CD8-positive, alpha-beta memory T cell (primary cell): ENCODE measurements at regions not wholly inside any gene's neighbourhood (a gene's known extent, or its start where the extent isn't known, plus 50 kb on each side); places are given as distances from the start of the nearest gene placed in this dataset.

Source experiments
- CTCF ChIA-PET: fragments of 350-600 bp; sonication (Branson Sonifier 250); formaldehyde crosslinking; loops from one replicate; lab custom pipeline; 2021; ENCODE audit warnings: antibody characterized with exemption; lab: Charles Lee
- POLR2A ChIA-PET: fragments of 350-600 bp; sonication (Branson Sonifier 250); formaldehyde crosslinking; loops from one replicate; lab custom pipeline; 2021; ENCODE audit warnings: antibody characterized with exemption; lab: Charles Lee
- DNase-seq, 5 donors: peaks; one replicate each; pipeline versions ENCODE4 v3.0.0 to v3.0.0-alpha.2; 2020 to 2022; ENCODE audit warnings: mixed read lengths in 1 of 5
- H3K27ac ChIP-seq: one replicate; pipeline ENCODE4 v1.7.0; 2013; ENCODE audit warnings: low read depth, mild to moderate bottlenecking, low read length, moderate library complexity
- H3K27me3 ChIP-seq: 2 replicates; pipeline ENCODE4 v1.7.0; 2013; ENCODE audit warnings: low read length, mild to moderate bottlenecking; ENCODE audit not compliant: insufficient read depth, poor library complexity, severe bottlenecking
- H3K36me3 ChIP-seq: 2 replicates; pipeline ENCODE4 v1.7.0; 2013; ENCODE audit warnings: mild to moderate bottlenecking, low read length, moderate library complexity; ENCODE audit not compliant: insufficient read depth
- H3K4me1 ChIP-seq: 2 replicates; pipeline ENCODE4 v1.7.0; 2013; ENCODE audit warnings: mild to moderate bottlenecking, low read length, moderate library complexity; ENCODE audit not compliant: insufficient read depth
- H3K4me3 ChIP-seq: 2 replicates; pipeline ENCODE4 v1.7.0; 2013; ENCODE audit warnings: mild to moderate bottlenecking, low read length
- H3K9me3 ChIP-seq: 2 replicates; pipeline ENCODE4 v1.7.0; 2013; ENCODE audit warnings: mild to moderate bottlenecking, low read length
- H3K27ac Mint-ChIP-seq, 8 donors: one replicate each; pipeline ENCODE4 v1.8.0; 2020 to 2021; ENCODE audit warnings: mixed read lengths in 8 of 8, mild to moderate bottlenecking in 6 of 8, inconsistent platforms in 3 of 8, moderate library complexity in 3 of 8
- H3K27me3 Mint-ChIP-seq, 2 donors: one replicate each; pipeline ENCODE4 v1.8.0; 2020 to 2021; ENCODE audit warnings: mixed read lengths in 2 of 2, mild to moderate bottlenecking in 1 of 2, moderate library complexity in 1 of 2
- H3K36me3 Mint-ChIP-seq, 3 donors: one replicate each; pipeline ENCODE4 v1.8.0; 2020 to 2021; ENCODE audit warnings: mixed read lengths in 3 of 3, inconsistent platforms in 1 of 3, mild to moderate bottlenecking in 1 of 3
- H3K4me1 Mint-ChIP-seq, 3 donors: one replicate each; pipeline ENCODE4 v1.8.0; 2020 to 2021; ENCODE audit warnings: mixed read lengths in 3 of 3, inconsistent platforms in 1 of 3, mild to moderate bottlenecking in 1 of 3
- H3K4me3 Mint-ChIP-seq, 7 donors: one replicate each; pipeline ENCODE4 v1.8.0; 2020 to 2021; ENCODE audit warnings: mixed read lengths in 7 of 7, mild to moderate bottlenecking in 6 of 7, moderate library complexity in 4 of 7, inconsistent platforms in 2 of 7
- H3K9me3 Mint-ChIP-seq, 5 donors: one replicate each; pipeline ENCODE4 v1.8.0; 2020 to 2022; ENCODE audit warnings: mixed read lengths in 5 of 5, mild to moderate bottlenecking in 3 of 5, moderate library complexity in 2 of 5, inconsistent platforms in 1 of 5

DNA sequence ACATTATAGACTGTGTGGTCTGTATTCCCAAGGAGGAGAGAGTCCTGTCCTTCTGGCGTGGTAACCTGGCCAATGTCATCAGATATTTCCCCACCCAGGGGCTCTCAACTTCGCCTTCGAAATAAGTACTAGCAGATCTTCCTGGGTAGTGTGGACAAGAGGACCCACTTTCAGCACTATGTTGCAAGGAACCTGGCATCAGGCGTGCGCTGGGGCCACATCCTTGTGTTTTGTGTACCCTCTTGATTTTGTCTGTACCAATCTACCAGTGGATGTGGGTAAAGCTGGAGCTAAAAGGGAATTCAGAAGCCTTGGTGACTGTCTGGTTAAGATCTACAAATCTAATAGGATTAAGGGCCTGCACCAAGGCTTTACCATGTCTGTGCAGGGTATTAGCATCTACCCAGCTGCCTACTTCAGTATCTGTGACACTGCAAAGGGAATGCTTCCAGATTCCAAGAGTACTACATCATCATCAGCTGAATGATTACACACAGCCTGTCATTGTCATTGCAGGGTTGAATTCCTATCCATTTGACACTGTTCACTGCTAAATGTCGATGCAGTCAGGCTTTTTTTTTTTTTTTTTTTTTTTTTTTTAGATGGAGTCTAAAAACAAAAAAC lies 148.0 kb downstream of the PRR20E start:
- Histone ChIP-seq H3K4me3 (no peak overlapping the region), H3K9me3 (no peaks in the 10 kb centered on the region), H3K27ac (no peak overlapping the region), H3K27me3 (no peaks in the 10 kb centered on the region), H3K36me3 (no peaks in the 10 kb centered on the region), H3K4me1 (no peaks in the 10 kb centered on the region)
- Mint-ChIP-seq H3K4me1 (no peaks in the 10 kb centered on the region), H3K4me3 (no peak overlapping the region), H3K27me3 (no peaks in the 10 kb centered on the region), H3K36me3 (no peaks in the 10 kb centered on the region), H3K9me3 (peaks cover 0 to 20% (median 10%) of the 10 kb centered on the region in 5 donors), H3K27ac (no peak overlapping the region)
- no peak for DNase-seq
- ChIA-PET CTCF (no interaction called here), POLR2A (no interaction called here)

DNA sequence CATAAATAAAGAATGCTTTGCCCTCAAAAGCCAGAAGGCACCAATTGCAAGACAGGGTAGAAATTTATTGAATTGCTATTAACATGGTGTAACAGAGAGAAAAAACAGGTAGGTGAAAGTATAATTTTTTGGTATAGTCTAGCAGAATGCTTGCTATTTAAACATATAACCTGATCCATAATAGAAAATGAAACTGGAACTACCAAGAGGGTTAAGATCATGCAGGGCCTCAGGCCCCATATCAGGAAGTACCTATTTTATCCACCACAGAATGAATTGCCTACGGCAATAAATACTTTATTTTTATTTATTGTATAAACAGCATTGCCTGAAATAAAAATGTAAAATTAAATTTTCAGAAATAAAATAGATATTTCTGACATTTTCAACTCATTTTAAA lies 159.5 kb downstream of the PRR20E start:
- CTCF ChIA-PET: no interaction called here
- Mint-ChIP-seq H3K4me1 (no peaks in the 10 kb centered on the region), H3K4me3 (no peak overlapping the region), H3K9me3 (peaks cover 2 to 14% (median 6%) of the 10 kb centered on the region in 5 donors), H3K27me3 (no peaks in the 10 kb centered on the region), H3K27ac (peak overlapping the region in 1 of 8 donors; percentile 3), H3K36me3 (no peaks in the 10 kb centered on the region)
- POLR2A ChIA-PET: no interaction called here
- no peak overlapping the region for H3K4me3 ChIP-seq
- no peaks in the 10 kb centered on the region for H3K27me3 ChIP-seq
- no peak overlapping the region for H3K27ac ChIP-seq
- H3K36me3 ChIP-seq: no peaks in the 10 kb centered on the region
- no peaks in the 10 kb centered on the region for H3K9me3 ChIP-seq
- no peaks in the 10 kb centered on the region for H3K4me1 ChIP-seq
- DNase-seq: no peak

DNA sequence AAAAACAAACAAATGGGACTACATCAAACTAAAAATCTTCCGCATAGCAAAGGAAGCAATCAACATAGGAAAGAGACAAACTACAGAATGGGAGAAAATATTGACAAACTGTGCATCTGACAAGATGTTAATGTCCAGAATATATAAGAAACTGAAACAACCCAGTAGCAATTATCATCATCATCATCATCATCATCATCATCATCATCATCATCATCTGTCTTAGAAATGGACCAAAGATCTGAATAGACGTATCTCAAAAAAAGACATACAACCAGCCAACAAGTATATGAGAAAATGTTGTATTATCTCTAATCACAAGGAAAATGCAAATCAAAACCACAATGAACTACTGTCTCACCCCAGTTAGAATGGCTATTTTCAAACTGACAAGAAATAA lies 173.9 kb downstream of the PRR20E start:
- DNase-seq: no peak
- no peak overlapping the region for H3K4me3 Mint-ChIP-seq
- no peak overlapping the region for H3K27ac Mint-ChIP-seq
- Histone ChIP-seq H3K4me1 (no peaks in the 10 kb centered on the region), H3K4me3 (no peak overlapping the region), H3K27me3 (no peaks in the 10 kb centered on the region), H3K27ac (no peak overlapping the region), H3K9me3 (no peaks in the 10 kb centered on the region), H3K36me3 (no peaks in the 10 kb centered on the region)
- no peaks in the 10 kb centered on the region for H3K36me3 Mint-ChIP-seq
- H3K27me3 Mint-ChIP-seq: no peaks in the 10 kb centered on the region
- ChIA-PET POLR2A (no interaction called here), CTCF (no interaction called here)
- H3K9me3 Mint-ChIP-seq: peaks cover 2 to 9% (median 4%) of the 10 kb centered on the region in 5 donors
- H3K4me1 Mint-ChIP-seq: no peaks in the 10 kb centered on the region

DNA sequence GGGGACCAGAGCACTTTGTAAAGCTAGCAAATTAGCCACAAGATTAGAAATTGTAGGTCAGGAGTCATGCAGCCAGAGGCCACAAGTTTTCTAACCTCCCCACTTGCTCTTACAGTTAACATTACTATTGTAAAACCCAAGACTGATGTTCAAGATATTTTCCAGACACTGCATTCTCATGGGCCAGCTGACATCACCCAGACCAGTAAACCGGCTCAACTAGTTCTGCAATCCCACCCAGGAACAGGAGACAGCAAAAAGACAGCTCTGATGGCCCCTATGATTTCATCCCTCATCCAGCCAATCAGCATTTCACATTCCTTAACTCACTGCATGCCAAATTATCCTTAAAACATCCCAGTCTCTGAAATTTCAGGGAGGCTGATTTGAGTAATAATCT lies 178.5 kb downstream of the PRR20E start:
- Mint-ChIP-seq H3K9me3 (peaks cover 0 to 13% (median 5%) of the 10 kb centered on the region in 5 donors), H3K4me3 (no peak overlapping the region), H3K36me3 (no peaks in the 10 kb centered on the region), H3K27me3 (no peaks in the 10 kb centered on the region), H3K27ac (no peak overlapping the region), H3K4me1 (no peaks in the 10 kb centered on the region)
- Histone ChIP-seq H3K4me1 (no peaks in the 10 kb centered on the region), H3K27me3 (no peaks in the 10 kb centered on the region), H3K27ac (no peak overlapping the region), H3K4me3 (no peak overlapping the region), H3K36me3 (no peaks in the 10 kb centered on the region), H3K9me3 (no peaks in the 10 kb centered on the region)
- CTCF ChIA-PET: no interaction called here
- DNase-seq: no peak
- POLR2A ChIA-PET: no interaction called here

DNA sequence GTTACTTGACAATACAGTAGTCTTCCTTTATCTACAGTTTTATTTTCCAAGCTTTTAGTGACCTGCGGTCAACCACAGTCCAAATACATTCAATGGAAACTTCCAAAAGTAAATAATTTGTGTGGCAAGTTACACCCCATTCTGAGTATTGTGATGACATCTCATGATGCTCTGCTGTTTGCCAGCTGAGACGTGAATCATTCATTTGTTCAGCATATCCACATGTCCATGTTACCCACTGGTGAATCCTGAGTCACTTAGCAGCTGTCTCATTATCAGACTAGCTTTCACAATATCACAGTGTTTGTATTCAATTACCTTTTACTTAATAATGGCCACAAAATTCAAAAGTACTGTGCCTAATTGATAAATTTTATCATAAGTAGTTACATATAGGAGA lies 179.8 kb downstream of the PRR20E start:
- H3K27ac Mint-ChIP-seq: no peak overlapping the region
- CTCF ChIA-PET: no interaction called here

DNA sequence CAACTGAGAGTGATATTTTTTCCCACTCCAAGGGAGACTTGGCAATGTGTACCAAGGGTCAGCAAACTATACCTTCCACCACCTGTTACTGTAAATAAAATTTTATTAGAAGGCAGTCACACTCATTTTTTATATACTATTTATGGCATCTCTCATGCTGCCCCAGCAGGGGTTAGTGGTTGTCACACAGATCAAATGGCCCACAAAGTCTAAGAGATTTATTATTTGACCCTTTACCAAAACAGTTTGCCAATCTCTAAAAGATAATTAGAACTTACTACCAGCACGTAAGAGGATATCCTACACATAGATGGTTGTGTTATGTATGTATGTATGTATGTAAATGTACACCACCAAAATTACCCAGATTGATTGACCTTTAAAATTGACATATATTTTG lies 185.1 kb downstream of the PRR20E start:
- H3K9me3 Mint-ChIP-seq: peaks cover 3 to 20% (median 5%) of the 10 kb centered on the region in 5 donors
- no peak overlapping the region for H3K4me3 Mint-ChIP-seq
- Histone ChIP-seq H3K36me3 (no peaks in the 10 kb centered on the region), H3K4me1 (no peaks in the 10 kb centered on the region), H3K4me3 (no peak overlapping the region), H3K9me3 (no peaks in the 10 kb centered on the region), H3K27ac (no peak overlapping the region), H3K27me3 (no peaks in the 10 kb centered on the region)
- DNase-seq: no peak
- H3K4me1 Mint-ChIP-seq: no peaks in the 10 kb centered on the region
- no peaks in the 10 kb centered on the region for H3K27me3 Mint-ChIP-seq
- ChIA-PET POLR2A (no interaction called here), CTCF (no interaction called here)
- no peak overlapping the region for H3K27ac Mint-ChIP-seq
- H3K36me3 Mint-ChIP-seq: no peaks in the 10 kb centered on the region

More for the DNA sequence above, 179.8 kb downstream of the PRR20E start:
- H3K4me1 ChIP-seq: no peaks in the 10 kb centered on the region
- H3K27ac ChIP-seq: no peak overlapping the region
- H3K4me1 Mint-ChIP-seq: no peaks in the 10 kb centered on the region
- H3K36me3 Mint-ChIP-seq: no peaks in the 10 kb centered on the region
- no peak overlapping the region for H3K4me3 Mint-ChIP-seq
- no peak for DNase-seq
- no peak overlapping the region for H3K4me3 ChIP-seq
- no peaks in the 10 kb centered on the region for H3K27me3 Mint-ChIP-seq
- H3K9me3 Mint-ChIP-seq: peaks cover 0 to 18% (median 5%) of the 10 kb centered on the region in 5 donors
- H3K36me3 ChIP-seq: no peaks in the 10 kb centered on the region
- POLR2A ChIA-PET: no interaction called here
- H3K9me3 ChIP-seq: no peaks in the 10 kb centered on the region
- no peaks in the 10 kb centered on the region for H3K27me3 ChIP-seq

DNA sequence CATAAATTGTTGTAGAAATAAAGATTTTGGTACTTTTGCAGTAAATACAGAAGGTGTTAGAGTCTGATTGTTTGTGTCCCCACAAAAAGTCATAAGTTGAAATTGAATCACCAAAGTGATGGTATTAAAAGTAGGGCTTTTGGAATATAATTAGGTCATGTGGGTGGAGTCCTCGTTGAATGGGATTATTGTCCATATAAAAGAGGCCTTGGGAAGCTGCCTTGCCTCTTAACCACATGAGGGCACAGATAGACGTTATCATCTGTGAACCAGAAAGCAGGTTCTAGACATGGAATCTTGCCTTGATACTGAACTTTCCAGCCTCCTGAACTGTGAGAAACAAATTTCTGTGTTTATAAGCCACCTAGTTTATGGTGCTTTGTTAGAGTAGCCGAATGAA lies 186.8 kb downstream of the PRR20E start:
- ChIA-PET CTCF (no interaction called here), POLR2A (no interaction called here)

DNA sequence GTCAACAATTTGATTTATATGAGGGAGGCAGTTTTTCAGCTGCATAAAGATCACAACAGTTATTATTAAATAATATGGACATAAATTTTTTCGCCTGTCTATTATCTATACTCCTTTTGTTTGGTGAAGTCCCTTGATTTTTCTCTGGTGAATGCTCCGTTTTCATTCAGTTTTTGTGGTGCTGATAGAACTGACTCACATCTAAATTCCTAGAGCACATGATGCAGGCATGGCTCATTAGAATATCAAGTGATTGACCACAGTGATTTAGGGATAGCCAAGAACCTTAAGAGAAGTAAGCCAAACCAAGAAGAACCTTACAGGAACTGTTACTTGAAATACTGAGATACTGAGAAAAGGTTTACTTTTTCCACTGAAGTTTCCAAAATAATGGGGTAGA lies 208.9 kb downstream of the PRR20E start:
- no peaks in the 10 kb centered on the region for H3K27me3 Mint-ChIP-seq
- no peak overlapping the region for H3K4me3 ChIP-seq
- H3K4me3 Mint-ChIP-seq: no peak overlapping the region
- POLR2A ChIA-PET: no interaction called here
- H3K36me3 Mint-ChIP-seq: no peaks in the 10 kb centered on the region
- H3K9me3 ChIP-seq: no peaks in the 10 kb centered on the region
- H3K27ac ChIP-seq: no peak overlapping the region
- H3K27me3 ChIP-seq: no peaks in the 10 kb centered on the region
- peaks cover 5 to 26% (median 8%) of the 10 kb centered on the region in 5 donors for H3K9me3 Mint-ChIP-seq
- no peaks in the 10 kb centered on the region for H3K4me1 Mint-ChIP-seq
- DNase-seq: no peak
- no peaks in the 10 kb centered on the region for H3K4me1 ChIP-seq
- CTCF ChIA-PET: no interaction called here
- no peaks in the 10 kb centered on the region for H3K36me3 ChIP-seq
- no peak overlapping the region for H3K27ac Mint-ChIP-seq

More for the DNA sequence above, 186.8 kb downstream of the PRR20E start:
- no peaks in the 10 kb centered on the region for H3K27me3 Mint-ChIP-seq
- no peaks in the 10 kb centered on the region for H3K4me1 ChIP-seq
- H3K4me3 Mint-ChIP-seq: no peak overlapping the region
- no peaks in the 10 kb centered on the region for H3K36me3 ChIP-seq
- H3K36me3 Mint-ChIP-seq: no peaks in the 10 kb centered on the region
- H3K9me3 ChIP-seq: no peaks in the 10 kb centered on the region
- H3K27ac Mint-ChIP-seq: no peak overlapping the region
- no peak overlapping the region for H3K27ac ChIP-seq
- no peaks in the 10 kb centered on the region for H3K4me1 Mint-ChIP-seq
- peaks cover 2 to 16% (median 3%) of the 10 kb centered on the region in 5 donors for H3K9me3 Mint-ChIP-seq
- no peak for DNase-seq
- H3K27me3 ChIP-seq: no peaks in the 10 kb centered on the region
- no peak overlapping the region for H3K4me3 ChIP-seq
